ENCODE measurements at regions not wholly inside any gene's neighbourhood (a gene's known extent, or its start where the extent isn't known, plus 50 kb on each side); places are given as distances from the start of the nearest gene placed in this dataset.

DNA sequence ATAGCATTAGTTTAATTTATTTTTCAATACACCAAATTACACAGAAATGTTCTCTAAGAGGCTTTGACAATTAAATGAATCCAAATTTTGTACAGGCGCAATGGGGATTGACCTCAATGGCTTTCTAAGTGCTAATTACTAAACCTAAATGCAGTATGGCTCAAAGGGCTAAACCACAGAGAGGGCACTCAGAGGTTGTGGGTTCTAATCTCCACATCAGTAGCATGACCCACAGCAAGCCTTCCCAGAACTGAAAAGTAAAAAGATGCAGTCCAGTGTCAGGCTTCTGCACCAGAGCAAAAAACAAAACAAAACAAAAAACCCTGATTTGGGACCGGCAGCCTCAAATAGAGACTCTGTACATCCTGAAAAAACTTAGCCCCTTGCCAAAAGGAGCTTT, 579.2 kb upstream of the PKN2 start:
- DNase-seq (ENCODE audit: low spot score) = no peak
- TF ChIP-seq CTCF (IDR thresholded peaks at IDR 0.05; ENCODE audit: borderline replicate concordance, control extremely low read depth, extremely low read depth, insufficient read depth, missing control alignments) = no peak
- in situ Hi-C loops (cut with MboI; ENCODE audit: low sequenced_read_pairs, unreplicated experiment) = no loop called here

DNA sequence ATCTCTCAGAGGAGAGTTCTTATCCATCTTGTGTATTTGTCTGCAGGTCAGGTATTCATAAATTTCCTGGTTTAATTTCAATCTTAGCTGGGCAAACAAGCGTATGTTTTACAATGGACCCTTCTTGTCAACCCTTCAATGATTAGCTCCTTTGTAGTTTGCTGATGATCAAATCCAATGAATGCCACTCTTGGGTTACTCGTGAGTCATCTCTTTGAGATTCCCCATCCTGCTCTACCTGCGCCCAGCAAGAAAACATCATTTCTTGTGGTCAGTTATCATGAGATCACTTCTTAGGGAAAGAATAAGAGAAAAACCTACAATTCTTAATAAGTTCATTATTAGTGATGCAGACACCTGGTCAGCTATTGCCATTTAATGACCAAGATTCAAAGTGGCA, 572.3 kb upstream of the PKN2 start:
- TF ChIP-seq CTCF (IDR thresholded peaks at IDR 0.05; ENCODE audit: borderline replicate concordance, control extremely low read depth, extremely low read depth, insufficient read depth, missing control alignments) = no peak
- DNase-seq (ENCODE audit: low spot score) = no peak
- in situ Hi-C loops (cut with MboI; ENCODE audit: low sequenced_read_pairs, unreplicated experiment) = no loop called here

DNA sequence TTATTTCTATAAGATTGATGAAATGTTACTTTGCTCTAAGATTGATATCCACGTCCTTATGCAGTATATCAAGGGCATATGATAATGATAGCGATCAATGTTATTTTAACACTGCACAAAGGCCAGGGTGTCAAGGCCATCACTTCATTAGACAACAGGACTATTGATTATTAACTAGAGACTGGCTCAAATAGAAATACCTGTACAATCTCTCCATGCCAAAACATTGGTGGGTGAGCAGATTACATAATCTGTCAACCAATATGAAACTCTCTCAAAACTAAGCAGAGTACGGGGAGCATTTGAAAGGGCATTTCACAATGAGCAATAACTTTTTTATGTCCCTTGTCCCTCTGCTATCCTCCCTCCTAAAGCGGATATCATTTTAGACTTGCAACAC, 566.5 kb upstream of the PKN2 start:
- TF ChIP-seq CTCF (IDR thresholded peaks at IDR 0.05; ENCODE audit: borderline replicate concordance, control extremely low read depth, extremely low read depth, insufficient read depth, missing control alignments) = no peak
- no peak for DNase-seq (ENCODE audit: low spot score)
- in situ Hi-C loops (cut with MboI; ENCODE audit: low sequenced_read_pairs, unreplicated experiment) = no loop called here

GRCh38 chr1:88118176-88118845, 565.8 kb upstream of the PKN2 start:
- no peak for DNase-seq (ENCODE audit: low spot score)
- in situ Hi-C loops (cut with MboI; ENCODE audit: low sequenced_read_pairs, unreplicated experiment) = no loop called here
- no peak for TF ChIP-seq CTCF (IDR thresholded peaks at IDR 0.05; ENCODE audit: borderline replicate concordance, control extremely low read depth, extremely low read depth, insufficient read depth, missing control alignments)

GRCh38 chr1:88124614-88125013, 559.5 kb upstream of the PKN2 start:
- no peak for TF ChIP-seq CTCF (IDR thresholded peaks at IDR 0.05; ENCODE audit: borderline replicate concordance, control extremely low read depth, extremely low read depth, insufficient read depth, missing control alignments)
- no peak for DNase-seq (ENCODE audit: low spot score)
- in situ Hi-C loops (cut with MboI; ENCODE audit: low sequenced_read_pairs, unreplicated experiment) = no loop called here

- no peak for TF ChIP-seq CTCF (IDR thresholded peaks at IDR 0.05; ENCODE audit: borderline replicate concordance, control extremely low read depth, extremely low read depth, insufficient read depth, missing control alignments)
- in situ Hi-C loops (cut with MboI; ENCODE audit: low sequenced_read_pairs, unreplicated experiment) = no loop called here
- no peak for DNase-seq (ENCODE audit: low spot score)
Observed at GRCh38 chr1:88126467-88126866, 557.6 kb upstream of the PKN2 start.
